Naive B cell (primary cell): ENCODE measurements at regions not wholly inside any gene's neighbourhood (a gene's known extent, or its start where the extent isn't known, plus 50 kb on each side); places are given as distances from the start of the nearest gene placed in this dataset.
"Not testable (repeated sequence)": the region's sequence is repeated elsewhere in the genome, so short reads cannot be mapped to it uniquely, and the experiment has no call there.

Experiments
- ATAC-seq, 2 donors: fragments of 150-1000 bp; cut with Tn5 transposase; 2 replicates each; pipeline ENCODE4 v1.10.0; 2021; ENCODE audit warnings: low read depth in 2 of 2, mild to moderate bottlenecking in 2 of 2, moderate library complexity in 2 of 2
- DNase-seq: peaks from one replicate; pipeline ENCODE4 v3.0.0; 2022
- H3K27ac Mint-ChIP-seq, 6 donors: one replicate each; pipeline ENCODE4 v1.8.0; 2020 to 2022; ENCODE audit warnings: mild to moderate bottlenecking in 6 of 6, mixed read lengths in 6 of 6, moderate library complexity in 5 of 6, inconsistent platforms in 2 of 6
- H3K27me3 Mint-ChIP-seq, 3 donors: one replicate each; pipeline ENCODE4 v1.8.0; 2021 to 2022; ENCODE audit warnings: mixed read lengths in 3 of 3, mild to moderate bottlenecking in 1 of 3
- H3K36me3 Mint-ChIP-seq, 2 donors: one replicate each; pipeline ENCODE4 v1.8.0; 2020 to 2022; ENCODE audit warnings: mixed read lengths in 2 of 2, inconsistent platforms in 1 of 2, mild to moderate bottlenecking in 1 of 2
- H3K4me1 Mint-ChIP-seq, 3 donors: one replicate each; pipeline ENCODE4 v1.8.0; 2020 to 2022; ENCODE audit warnings: mixed read lengths in 3 of 3, inconsistent platforms in 1 of 3, mild to moderate bottlenecking in 1 of 3, moderate library complexity in 1 of 3
- H3K4me3 Mint-ChIP-seq, 8 donors: one replicate each; pipeline ENCODE4 v1.8.0; 2020 to 2022; ENCODE audit warnings: mild to moderate bottlenecking in 8 of 8, mixed read lengths in 8 of 8, moderate library complexity in 8 of 8, inconsistent platforms in 2 of 8
- H3K9me3 Mint-ChIP-seq, 7 donors: one replicate each; pipeline ENCODE4 v1.8.0; 2020 to 2022; ENCODE audit warnings: mixed read lengths in 7 of 7, mild to moderate bottlenecking in 5 of 7, inconsistent platforms in 2 of 7, moderate library complexity in 1 of 7

DNA sequence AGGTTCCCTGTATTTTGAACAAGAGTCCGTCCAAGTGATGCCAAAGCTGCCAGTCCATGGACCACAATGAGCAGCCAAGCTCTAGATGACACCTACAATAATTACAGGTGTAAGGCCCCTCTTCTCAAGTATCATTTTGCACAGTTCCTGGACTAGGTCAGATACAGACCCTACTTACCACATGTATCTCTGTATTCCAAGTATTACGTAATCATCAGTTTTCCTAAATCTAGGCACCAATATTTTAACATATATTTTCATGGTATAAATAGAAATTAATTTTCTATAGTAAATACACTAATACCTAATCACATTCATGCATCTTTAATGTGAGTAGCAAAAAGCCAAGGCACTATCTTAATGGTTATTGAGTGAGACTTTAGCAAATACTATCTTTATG, 157.0 kb upstream of the PRSS1 start:
- ATAC-seq (no peak), DNase-seq (no peak)
- Mint-ChIP-seq H3K27ac (peak overlapping the region in 1 of 6 donors; percentile 67), H3K27me3 (peaks cover 0 to 13% (median 9%) of the 10 kb centered on the region in 3 donors), H3K4me3 (no peak overlapping the region), H3K4me1 (no peaks in the 10 kb centered on the region), H3K36me3 (no peaks in the 10 kb centered on the region), H3K9me3 (no peaks in the 10 kb centered on the region)

DNA sequence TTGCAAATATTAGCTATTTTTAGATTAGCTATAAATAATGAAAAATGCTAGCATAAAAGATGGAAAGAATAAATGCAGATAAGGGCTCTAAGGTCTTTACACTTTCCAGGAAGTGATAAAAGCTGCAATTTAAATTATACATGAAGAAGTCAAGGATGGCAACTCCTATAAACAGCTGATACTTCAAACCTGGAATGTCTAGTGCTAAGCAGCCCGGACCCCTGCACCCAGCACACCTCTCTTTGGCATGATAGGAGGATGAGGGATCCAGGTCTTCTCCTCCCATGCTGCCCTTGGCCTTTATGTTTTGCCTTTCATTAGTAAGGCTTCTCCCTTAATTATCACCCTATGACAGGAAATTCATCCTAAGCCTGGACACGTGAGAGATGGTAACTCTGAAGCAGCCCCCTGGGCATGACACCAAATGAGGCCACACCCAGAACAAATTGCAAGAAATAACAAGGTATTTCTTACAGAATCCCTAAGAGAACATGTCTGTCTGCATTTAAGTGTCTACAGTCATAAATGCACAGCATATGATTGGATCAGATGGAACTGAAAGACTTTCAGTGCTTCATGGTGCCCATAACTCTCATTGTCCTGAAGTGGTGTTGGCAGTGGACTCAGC, 158.3 kb upstream of the PRSS1 start:
- ATAC-seq = no peak
- H3K9me3 Mint-ChIP-seq = no peaks in the 10 kb centered on the region
- no peaks in the 10 kb centered on the region for H3K4me1 Mint-ChIP-seq
- H3K27me3 Mint-ChIP-seq = peaks cover 0 to 10% (median 8%) of the 10 kb centered on the region in 3 donors
- DNase-seq = no peak
- H3K4me3 Mint-ChIP-seq = no peak overlapping the region
- H3K27ac Mint-ChIP-seq = no peak overlapping the region
- no peaks in the 10 kb centered on the region for H3K36me3 Mint-ChIP-seq

DNA sequence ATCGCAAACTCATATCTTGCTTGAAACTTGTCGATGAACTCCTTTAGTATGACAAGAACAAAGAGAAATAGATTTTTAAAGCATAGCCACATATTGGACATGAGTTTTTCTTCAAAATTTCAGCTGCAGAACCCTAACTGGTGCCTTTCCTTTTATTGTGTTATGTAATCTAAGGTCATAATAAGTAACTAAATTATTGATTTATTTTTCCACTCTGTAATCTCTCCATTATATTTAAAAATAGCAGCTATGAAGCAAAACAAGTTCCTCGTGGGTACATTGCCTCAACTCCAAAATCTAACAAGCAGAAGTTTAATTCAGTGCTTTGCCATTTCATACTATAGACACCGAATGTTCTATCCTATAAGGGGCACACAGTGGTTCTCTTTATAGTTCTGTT, 159.2 kb upstream of the PRSS1 start:
- Mint-ChIP-seq H3K27me3 (peaks cover 0 to 9% (median 8%) of the 10 kb centered on the region in 3 donors), H3K27ac (no peak overlapping the region), H3K9me3 (no peaks in the 10 kb centered on the region), H3K36me3 (no peaks in the 10 kb centered on the region), H3K4me1 (no peaks in the 10 kb centered on the region), H3K4me3 (no peak overlapping the region)
- ATAC-seq (no peak), DNase-seq (no peak)

GRCh38 chr7:142587578-142588191, 161.6 kb upstream of the PRSS1 start:
- DNase-seq = no peak
- Mint-ChIP-seq H3K9me3 (no peaks in the 10 kb centered on the region), H3K4me1 (no peaks in the 10 kb centered on the region), H3K4me3 (no peak overlapping the region), H3K27ac (peak overlapping the region in 2 of 6 donors; percentile 21 to 36), H3K36me3 (no peaks in the 10 kb centered on the region), H3K27me3 (peaks cover 0 to 6% (median 0%) of the 10 kb centered on the region in 3 donors)
- ATAC-seq = peak; percentile 64 to 75

- no peaks in the 10 kb centered on the region for H3K27me3 Mint-ChIP-seq
- ATAC-seq (no peak), DNase-seq (no peak)
- H3K27ac Mint-ChIP-seq = no peak overlapping the region
- peaks cover 3 to 4% (median 3%) of the 10 kb centered on the region in 3 donors for H3K4me1 Mint-ChIP-seq
- H3K4me3 Mint-ChIP-seq = no peak overlapping the region
- H3K36me3 Mint-ChIP-seq = no peaks in the 10 kb centered on the region
- H3K9me3 Mint-ChIP-seq = no peaks in the 10 kb centered on the region
These were observed 162.7 kb upstream of the PRSS1 start for GRCh38 chr7:142586611-142587010.

- ATAC-seq (no peak), DNase-seq (no peak)
- no peaks in the 10 kb centered on the region for H3K36me3 Mint-ChIP-seq
These were observed 163.8 kb upstream of the PRSS1 start for GRCh38 chr7:142585425-142585824.

DNA sequence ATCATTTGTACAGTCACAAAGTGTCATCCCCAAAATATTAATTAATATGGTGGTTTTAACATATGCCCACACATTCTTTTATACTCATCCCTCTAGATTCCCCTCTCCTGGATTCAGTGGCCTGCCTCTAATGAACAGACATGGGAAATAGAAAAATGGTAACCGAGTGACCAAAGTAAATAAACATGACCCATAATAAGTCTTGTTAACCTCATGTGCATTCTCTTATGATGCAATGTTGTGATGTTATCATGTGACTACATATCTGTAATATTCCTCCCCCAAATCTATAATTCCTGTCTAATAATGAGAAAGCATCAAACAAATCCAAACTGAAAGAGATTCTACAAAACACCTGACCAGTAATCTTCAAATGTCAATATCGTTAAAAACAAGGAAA, 164.5 kb upstream of the PRSS1 start:
- Mint-ChIP-seq H3K36me3 (no peaks in the 10 kb centered on the region), H3K4me3 (no peak overlapping the region), H3K4me1 (peaks cover 10 to 17% (median 12%) of the 10 kb centered on the region in 3 donors), H3K9me3 (no peaks in the 10 kb centered on the region), H3K27me3 (no peaks in the 10 kb centered on the region), H3K27ac (no peak overlapping the region)
- ATAC-seq (no peak), DNase-seq (no peak)

More at GRCh38 chr7:142585425-142585824, 163.8 kb upstream of the PRSS1 start:
- Mint-ChIP-seq H3K9me3 (no peaks in the 10 kb centered on the region), H3K4me3 (no peak overlapping the region), H3K27ac (no peak overlapping the region), H3K4me1 (peaks cover 10 to 16% (median 12%) of the 10 kb centered on the region in 3 donors), H3K27me3 (no peaks in the 10 kb centered on the region)

DNA sequence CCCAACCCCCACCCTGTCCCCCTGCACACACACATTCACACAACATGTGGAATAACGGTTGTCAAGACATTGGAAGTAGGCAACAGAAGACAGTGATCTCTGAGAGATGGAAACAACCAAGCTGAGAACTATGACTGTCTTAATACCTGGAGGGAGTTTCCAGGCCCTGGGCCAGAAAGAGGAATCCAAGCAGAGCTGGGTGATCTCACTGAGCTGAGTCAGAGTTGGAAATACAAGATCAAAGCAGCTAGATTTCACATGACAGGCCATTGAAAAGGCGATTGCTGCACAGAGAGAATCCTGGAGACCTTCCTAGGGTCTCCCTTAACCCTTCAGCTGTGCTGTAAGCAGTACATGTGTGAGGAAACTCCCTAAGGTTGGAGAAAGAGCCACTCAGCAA, 165.8 kb upstream of the PRSS1 start:
- no peak for ATAC-seq
- no peak overlapping the region for H3K4me3 Mint-ChIP-seq
- no peak overlapping the region for H3K27ac Mint-ChIP-seq
- no peaks in the 10 kb centered on the region for H3K9me3 Mint-ChIP-seq
- no peak for DNase-seq
- H3K4me1 Mint-ChIP-seq = peaks cover 10 to 17% (median 12%) of the 10 kb centered on the region in 3 donors
- H3K27me3 Mint-ChIP-seq = no peaks in the 10 kb centered on the region
- no peaks in the 10 kb centered on the region for H3K36me3 Mint-ChIP-seq

DNA sequence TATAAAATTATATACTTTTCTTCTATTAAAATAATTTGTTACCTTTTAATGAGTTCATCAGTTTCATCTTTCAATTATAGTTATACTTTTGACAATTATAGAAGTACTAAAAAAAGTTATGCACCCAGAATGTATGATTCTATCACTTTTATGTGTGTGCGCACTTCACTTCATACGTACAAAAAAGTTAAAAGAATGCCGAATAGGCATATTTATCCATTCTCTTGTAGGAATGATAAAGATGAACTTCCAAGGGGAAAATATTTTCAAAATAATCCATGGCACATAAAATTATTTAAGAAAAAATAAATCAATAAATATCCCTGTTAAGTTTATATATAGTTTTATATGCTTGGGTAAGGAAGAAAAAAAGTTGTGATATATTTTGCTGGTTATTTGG, 166.9 kb upstream of the PRSS1 start:
- Mint-ChIP-seq H3K4me3 (no peak overlapping the region), H3K4me1 (peaks cover 10 to 17% (median 12%) of the 10 kb centered on the region in 3 donors), H3K27me3 (no peaks in the 10 kb centered on the region), H3K27ac (no peak overlapping the region), H3K9me3 (no peaks in the 10 kb centered on the region), H3K36me3 (no peaks in the 10 kb centered on the region)
- ATAC-seq (no peak), DNase-seq (no peak)

GRCh38 chr7:142581341-142581740, 167.9 kb upstream of the PRSS1 start:
- Mint-ChIP-seq H3K4me1 (peaks cover 10 to 17% (median 12%) of the 10 kb centered on the region in 3 donors), H3K27ac (peak overlapping the region in 1 of 6 donors; percentile 34), H3K27me3 (no peaks in the 10 kb centered on the region), H3K36me3 (no peaks in the 10 kb centered on the region), H3K9me3 (no peaks in the 10 kb centered on the region), H3K4me3 (peak overlapping the region in 4 of 8 donors; percentile 1 to 59 (median 38))
- DNase-seq = no peak
- ATAC-seq = peak; percentile 93 to 97

DNA sequence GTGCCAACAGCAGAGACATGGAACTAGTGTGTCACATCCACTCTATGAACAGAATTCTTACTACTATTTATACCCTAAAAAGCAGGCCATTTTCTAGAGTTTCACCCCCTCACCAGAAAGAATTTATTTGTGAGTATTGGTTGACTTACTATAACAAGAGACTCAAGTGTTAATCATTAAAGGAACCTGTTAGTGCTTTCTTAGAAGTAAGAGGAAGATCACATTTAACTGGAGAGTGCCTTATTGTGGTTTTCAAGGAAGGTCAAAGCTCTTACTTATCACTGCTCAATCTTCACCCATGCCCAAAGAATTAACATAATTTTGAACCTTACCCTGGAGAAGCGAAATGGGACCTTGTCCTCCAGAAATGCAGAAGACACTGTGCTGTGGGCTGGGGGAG, 169.3 kb upstream of the PRSS1 start:
- DNase-seq = no peak
- Mint-ChIP-seq H3K9me3 (no peaks in the 10 kb centered on the region), H3K27ac (no peak overlapping the region), H3K27me3 (no peaks in the 10 kb centered on the region), H3K36me3 (no peaks in the 10 kb centered on the region), H3K4me3 (no peak overlapping the region), H3K4me1 (peaks cover 10 to 17% (median 12%) of the 10 kb centered on the region in 3 donors)
- ATAC-seq = no peak

- H3K4me1 Mint-ChIP-seq, ATAC-seq, H3K4me3 Mint-ChIP-seq, H3K36me3 Mint-ChIP-seq, H3K27ac Mint-ChIP-seq, H3K9me3 Mint-ChIP-seq, DNase-seq: not testable (repeated sequence)
- peaks cover 14 to 19% (median 14%) of the 10 kb centered on the region in 3 donors for H3K27me3 Mint-ChIP-seq
These were observed 173.9 kb upstream of the PRSS1 start for GRCh38 chr7:142575351-142575750.

DNA sequence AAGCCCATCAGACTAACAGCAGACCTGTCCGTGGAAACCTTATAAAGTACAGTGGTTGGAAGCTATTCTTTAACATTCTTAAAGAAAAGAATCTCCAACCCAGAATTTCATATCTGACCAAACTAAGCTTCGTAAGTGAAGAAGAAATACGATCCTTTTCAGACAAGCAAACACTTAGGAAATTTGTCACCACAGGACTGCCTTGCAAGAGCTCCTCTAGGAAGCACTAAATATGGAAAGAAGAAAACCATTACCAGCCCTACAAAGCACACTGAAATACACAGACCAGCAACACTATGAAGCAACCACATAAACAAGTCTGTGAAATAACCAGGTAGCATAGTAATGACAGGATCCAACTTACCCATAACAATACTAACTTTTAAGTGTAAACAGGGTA, 177.7 kb upstream of the PRSS1 start:
- Mint-ChIP-seq H3K4me1 (peaks cover 0 to 8% (median 8%) of the 10 kb centered on the region in 3 donors), H3K9me3 (peaks cover 0 to 3% (median 0%) of the 10 kb centered on the region in 7 donors), H3K36me3 (no peaks in the 10 kb centered on the region), H3K27me3 (peaks cover 24 to 39% (median 31%) of the 10 kb centered on the region in 3 donors), H3K27ac (no peak overlapping the region), H3K4me3 (no peak overlapping the region)
- DNase-seq (no peak), ATAC-seq (no peak)

DNA sequence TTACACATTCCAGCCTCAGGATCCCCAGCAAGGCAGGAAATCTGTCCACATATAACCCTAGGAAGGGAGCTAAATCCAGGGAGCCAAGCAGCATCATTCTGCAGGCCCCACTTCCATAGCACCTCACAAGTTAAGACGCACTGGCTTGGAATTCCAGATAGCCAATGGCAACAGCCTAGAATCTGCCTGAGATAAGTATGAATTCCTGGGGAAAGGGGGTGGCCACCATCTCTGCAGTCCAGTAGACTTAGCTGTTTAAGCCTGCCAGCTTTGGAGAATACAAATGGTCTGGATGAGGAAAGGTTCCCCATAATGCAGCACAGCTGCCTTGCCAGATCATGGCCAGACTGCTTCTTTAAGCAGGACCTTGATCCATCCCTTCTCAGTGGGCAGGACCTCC, 179.4 kb upstream of the PRSS1 start:
- H3K4me3 Mint-ChIP-seq = no peak overlapping the region
- ATAC-seq = no peak
- H3K27ac Mint-ChIP-seq = no peak overlapping the region
- H3K36me3 Mint-ChIP-seq = no peaks in the 10 kb centered on the region
- H3K9me3 Mint-ChIP-seq = peaks cover 0 to 3% (median 0%) of the 10 kb centered on the region in 7 donors
- peaks cover 0 to 8% (median 8%) of the 10 kb centered on the region in 3 donors for H3K4me1 Mint-ChIP-seq
- no peak for DNase-seq
- H3K27me3 Mint-ChIP-seq = peaks cover 31 to 49% (median 42%) of the 10 kb centered on the region in 3 donors
